ENCODE measurements at regions not wholly inside any gene's neighbourhood (a gene's known extent, or its start where the extent isn't known, plus 50 kb on each side); places are given as distances from the start of the nearest gene placed in this dataset.
A peak's percentile ranks its signal among the peaks of the same experiment; 100 is the strongest.

GRCh38 chr4:84401701-84402306 is 97.3 kb downstream of the NKX6-1 start:
- H3K4me3 ChIP-seq (ENCODE audit: low read length) = no peak overlapping the region
- no peak for DNase-seq (ENCODE audit: low read depth)
- no peak for TF ChIP-seq CTCF (conservative IDR thresholded peaks at IDR 0.05; ENCODE audit: low read length)

GRCh38 chr4:84394386-84394785 is 104.7 kb downstream of the NKX6-1 start:
- TF ChIP-seq CTCF (conservative IDR thresholded peaks at IDR 0.05; ENCODE audit: low read length) = no peak
- no peak for DNase-seq (ENCODE audit: low read depth)
- no peak overlapping the region for H3K4me3 ChIP-seq (ENCODE audit: low read length)

GRCh38 chr4:84392951-84393590 is 106.0 kb downstream of the NKX6-1 start:
- TF ChIP-seq CTCF (conservative IDR thresholded peaks at IDR 0.05; ENCODE audit: low read length) = no peak

GRCh38 chr4:84389406-84389805 is 109.7 kb downstream of the NKX6-1 start:
- TF ChIP-seq CTCF (conservative IDR thresholded peaks at IDR 0.05; ENCODE audit: low read length) = no peak
- no peak overlapping the region for H3K4me3 ChIP-seq (ENCODE audit: low read length)
- DNase-seq (ENCODE audit: low read depth) = peak; percentile 50

More at GRCh38 chr4:84392951-84393590, 106.0 kb downstream of the NKX6-1 start:
- no peak for DNase-seq (ENCODE audit: low read depth)
- no peak overlapping the region for H3K4me3 ChIP-seq (ENCODE audit: low read length)

GRCh38 chr4:84385203-84385602 is 113.9 kb downstream of the NKX6-1 start:
- DNase-seq (ENCODE audit: low read depth) = no peak
- H3K4me3 ChIP-seq (ENCODE audit: low read length) = no peak overlapping the region
- TF ChIP-seq CTCF (conservative IDR thresholded peaks at IDR 0.05; ENCODE audit: low read length) = no peak

- no peak overlapping the region for H3K4me3 ChIP-seq (ENCODE audit: low read length)
- DNase-seq (ENCODE audit: low read depth) = no peak
- TF ChIP-seq CTCF (conservative IDR thresholded peaks at IDR 0.05; ENCODE audit: low read length) = no peak
These were observed 114.3 kb downstream of the NKX6-1 start for GRCh38 chr4:84384801-84385200.

GRCh38 chr4:84381759-84382158 is 117.3 kb downstream of the NKX6-1 start:
- no peak overlapping the region for H3K4me3 ChIP-seq (ENCODE audit: low read length)
- TF ChIP-seq CTCF (conservative IDR thresholded peaks at IDR 0.05; ENCODE audit: low read length) = no peak
- DNase-seq (ENCODE audit: low read depth) = no peak
